ENCODE measurements at regions not wholly inside any gene's neighbourhood (a gene's known extent, or its start where the extent isn't known, plus 50 kb on each side); places are given as distances from the start of the nearest gene placed in this dataset.
"Not testable (repeated sequence)": the region's sequence is repeated elsewhere in the genome, so short reads cannot be mapped to it uniquely, and the experiment has no call there.

- DNase-seq (ENCODE audit: low spot score) = no peak
These were observed 235.8 kb downstream of the EPHA7 start for GRCh38 chr6:93183531-93183972.

- no peak for DNase-seq (ENCODE audit: low spot score)
These were observed 236.3 kb downstream of the EPHA7 start for GRCh38 chr6:93182938-93183479.

GRCh38 chr6:93177918-93178317, 241.4 kb downstream of the EPHA7 start:
- no peak for DNase-seq (ENCODE audit: low spot score)

GRCh38 chr6:93177438-93177837, 241.9 kb downstream of the EPHA7 start:
- DNase-seq (ENCODE audit: low spot score) = no peak

GRCh38 chr6:93176070-93176469, 243.3 kb downstream of the EPHA7 start:
- no peak for DNase-seq (ENCODE audit: low spot score)

GRCh38 chr6:93173573-93173972, 245.8 kb downstream of the EPHA7 start:
- not testable (repeated sequence) for DNase-seq (ENCODE audit: low spot score)

GRCh38 chr6:93165850-93166430, 253.4 kb downstream of the EPHA7 start:
- DNase-seq (ENCODE audit: low spot score) = no peak

- no peak for DNase-seq (ENCODE audit: low spot score)
These were observed 254.6 kb downstream of the EPHA7 start for GRCh38 chr6:93164781-93165180.

- no peak for DNase-seq (ENCODE audit: low spot score)
These were observed 256.2 kb downstream of the EPHA7 start for GRCh38 chr6:93163146-93163545.

- DNase-seq (ENCODE audit: low spot score) = no peak
These were observed 279.8 kb downstream of the EPHA7 start for GRCh38 chr6:93139408-93140081.

GRCh38 chr6:93136111-93136510, 283.2 kb downstream of the EPHA7 start:
- no peak for DNase-seq (ENCODE audit: low spot score)

GRCh38 chr6:93124006-93124632, 295.2 kb downstream of the EPHA7 start:
- DNase-seq (ENCODE audit: low spot score) = no peak

GRCh38 chr6:93123585-93123984, 295.8 kb downstream of the EPHA7 start:
- DNase-seq (ENCODE audit: low spot score) = no peak

- DNase-seq (ENCODE audit: low spot score) = no peak
These were observed 299.1 kb downstream of the EPHA7 start for GRCh38 chr6:93120154-93120742.

- no peak for DNase-seq (ENCODE audit: low spot score)
These were observed 313.5 kb downstream of the EPHA7 start for GRCh38 chr6:93105907-93106306.

- DNase-seq (ENCODE audit: low spot score) = no peak
These were observed 314.3 kb downstream of the EPHA7 start for GRCh38 chr6:93105017-93105416.

- DNase-seq (ENCODE audit: low spot score) = peak; percentile 46
These were observed 315.1 kb downstream of the EPHA7 start for GRCh38 chr6:93104195-93104817.

- DNase-seq (ENCODE audit: low spot score) = no peak
These were observed 330.5 kb downstream of the EPHA7 start for GRCh38 chr6:93088621-93089501.

- no peak for DNase-seq (ENCODE audit: low spot score)
These were observed 331.8 kb downstream of the EPHA7 start for GRCh38 chr6:93087606-93088005.

- no peak for DNase-seq (ENCODE audit: low spot score)
These were observed 333.0 kb downstream of the EPHA7 start for GRCh38 chr6:93086351-93086750.

All from ecto neural progenitor cell (in vitro differentiated cells).